ENCODE measurements at regions not wholly inside any gene's neighbourhood (a gene's known extent, or its start where the extent isn't known, plus 50 kb on each side); places are given as distances from the start of the nearest gene placed in this dataset.

DNA sequence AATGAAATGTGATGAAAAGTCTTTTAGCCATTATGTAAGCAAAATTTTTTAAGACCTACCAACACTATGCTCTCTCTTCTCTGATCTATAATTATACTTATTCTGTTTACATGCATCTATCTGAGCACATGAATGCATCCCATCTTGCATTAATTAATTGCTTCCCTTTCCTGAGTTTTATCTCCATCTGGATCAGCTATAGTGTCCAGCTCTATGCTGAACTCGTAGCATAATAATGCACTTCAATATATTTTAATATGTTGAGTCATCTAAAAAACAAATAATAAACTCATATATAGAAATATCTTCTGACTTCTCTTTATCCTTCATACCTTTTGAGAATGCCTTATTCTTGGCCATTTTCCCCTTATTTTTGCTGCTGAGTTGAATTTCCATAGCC is 1097.8 kb downstream of the TTLL7 start:
- H3K4me3 ChIP-seq (ENCODE audit: control insufficient read depth, low read depth, low read length), result no peak overlapping the region
- TF ChIP-seq, protein P1, sequence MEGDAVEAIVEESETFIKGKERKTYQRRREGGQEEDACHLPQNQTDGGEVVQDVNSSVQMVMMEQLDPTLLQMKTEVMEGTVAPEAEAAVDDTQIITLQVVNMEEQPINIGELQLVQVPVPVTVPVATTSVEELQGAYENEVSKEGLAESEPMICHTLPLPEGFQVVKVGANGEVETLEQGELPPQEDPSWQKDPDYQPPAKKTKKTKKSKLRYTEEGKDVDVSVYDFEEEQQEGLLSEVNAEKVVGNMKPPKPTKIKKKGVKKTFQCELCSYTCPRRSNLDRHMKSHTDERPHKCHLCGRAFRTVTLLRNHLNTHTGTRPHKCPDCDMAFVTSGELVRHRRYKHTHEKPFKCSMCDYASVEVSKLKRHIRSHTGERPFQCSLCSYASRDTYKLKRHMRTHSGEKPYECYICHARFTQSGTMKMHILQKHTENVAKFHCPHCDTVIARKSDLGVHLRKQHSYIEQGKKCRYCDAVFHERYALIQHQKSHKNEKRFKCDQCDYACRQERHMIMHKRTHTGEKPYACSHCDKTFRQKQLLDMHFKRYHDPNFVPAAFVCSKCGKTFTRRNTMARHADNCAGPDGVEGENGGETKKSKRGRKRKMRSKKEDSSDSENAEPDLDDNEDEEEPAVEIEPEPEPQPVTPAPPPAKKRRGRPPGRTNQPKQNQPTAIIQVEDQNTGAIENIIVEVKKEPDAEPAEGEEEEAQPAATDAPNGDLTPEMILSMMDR (conservative IDR thresholded peaks at IDR 0.05; ENCODE audit: control insufficient read depth, insufficient read depth, low read depth, low read length), result no peak
- no peak for DNase-seq (ENCODE audit: low read depth)

DNA sequence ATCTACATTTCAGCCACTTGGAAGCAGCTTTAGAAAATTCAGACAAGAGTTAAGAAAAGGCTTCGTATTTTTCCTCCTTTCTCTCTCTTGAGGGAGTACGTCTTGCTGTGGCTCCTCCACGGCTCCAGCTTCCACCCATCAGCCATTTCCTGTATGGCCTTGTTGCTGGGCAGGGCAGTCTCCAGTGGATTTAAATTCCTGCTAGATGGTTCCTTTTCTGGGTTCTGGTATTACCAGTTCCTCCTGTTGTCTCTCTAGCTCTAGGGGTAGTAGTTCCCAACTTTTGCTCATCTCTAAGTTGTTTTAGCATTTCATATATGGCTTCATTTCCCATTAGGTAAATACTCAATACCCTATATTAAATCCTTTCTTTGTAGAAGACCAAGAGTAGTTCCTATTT is 1098.3 kb downstream of the ADGRL2 start:
- H3K4me3 ChIP-seq (ENCODE audit: control insufficient read depth, low read depth, low read length), result no peak overlapping the region
- TF ChIP-seq, protein P1 (conservative IDR thresholded peaks at IDR 0.05; ENCODE audit: control insufficient read depth, insufficient read depth, low read depth, low read length), result no peak
- no peak for DNase-seq (ENCODE audit: low read depth)

DNA sequence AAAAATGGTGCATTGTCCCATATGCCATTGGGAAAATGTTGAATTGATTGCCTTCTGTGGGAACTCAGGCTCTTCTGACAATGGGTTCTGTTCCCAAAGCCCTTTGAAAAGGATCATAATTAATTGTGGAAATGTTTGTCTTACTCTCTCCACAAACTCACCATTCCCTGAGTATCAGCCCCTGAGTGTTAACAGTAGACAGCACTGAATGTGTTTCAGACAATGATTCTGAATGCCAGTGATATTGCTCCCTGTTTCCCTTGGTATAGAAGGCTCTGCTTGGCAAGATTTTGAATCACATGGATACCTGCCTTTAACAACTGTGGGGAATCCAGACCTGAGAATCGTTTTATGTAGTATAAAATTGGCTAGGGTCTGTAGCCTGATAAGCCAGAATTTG is 1096.8 kb downstream of the ADGRL2 start:
- no peak overlapping the region for H3K4me3 ChIP-seq (ENCODE audit: control insufficient read depth, low read depth, low read length)
- TF ChIP-seq, protein P1 (conservative IDR thresholded peaks at IDR 0.05; ENCODE audit: control insufficient read depth, insufficient read depth, low read depth, low read length), result no peak
- DNase-seq (ENCODE audit: low read depth), result no peak

DNA sequence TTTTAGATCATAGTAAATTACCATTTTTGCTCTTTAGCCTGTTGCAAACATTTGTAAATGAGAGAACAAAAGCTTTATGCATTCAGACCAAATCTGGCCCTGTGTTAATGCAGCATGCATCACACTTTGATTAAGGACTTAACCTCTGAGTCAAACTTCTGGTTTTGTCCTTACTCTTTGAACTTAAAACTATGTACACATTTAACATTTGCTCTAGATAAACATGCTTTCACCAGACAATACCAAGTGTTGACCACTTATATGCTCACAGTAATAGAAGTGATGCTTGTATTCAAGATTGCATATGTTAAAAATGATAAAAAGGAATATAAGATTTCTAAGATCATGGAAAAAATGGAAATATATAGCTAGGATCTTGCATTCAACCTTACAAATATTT is 1095.3 kb downstream of the ADGRL2 start:
- H3K4me3 ChIP-seq (ENCODE audit: control insufficient read depth, low read depth, low read length), result no peak overlapping the region
- TF ChIP-seq, protein P1 (conservative IDR thresholded peaks at IDR 0.05; ENCODE audit: control insufficient read depth, insufficient read depth, low read depth, low read length), result no peak
- DNase-seq (ENCODE audit: low read depth), result no peak

DNA sequence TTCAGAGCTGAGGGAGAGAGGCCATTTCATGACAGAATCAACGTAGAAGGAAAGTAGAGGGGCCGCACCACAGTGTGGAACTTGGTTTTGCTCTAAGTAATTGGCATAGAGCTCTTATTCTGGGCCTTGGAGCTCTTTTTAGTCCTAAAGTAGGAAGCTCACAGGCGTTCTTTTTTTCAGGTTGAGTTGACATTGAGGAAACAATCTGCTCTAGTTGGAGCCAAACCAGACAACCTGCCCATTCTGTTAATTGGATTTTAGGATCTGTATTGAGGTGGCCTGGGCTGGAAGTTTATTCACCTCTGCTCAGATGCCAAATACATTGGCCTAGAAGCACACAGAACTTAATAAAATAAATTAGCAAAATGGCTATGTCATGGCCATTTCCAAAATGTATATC is 1093.9 kb downstream of the ADGRL2 start:
- no peak overlapping the region for H3K4me3 ChIP-seq (ENCODE audit: control insufficient read depth, low read depth, low read length)
- TF ChIP-seq, protein P1 (conservative IDR thresholded peaks at IDR 0.05; ENCODE audit: control insufficient read depth, insufficient read depth, low read depth, low read length), result no peak
- no peak for DNase-seq (ENCODE audit: low read depth)

DNA sequence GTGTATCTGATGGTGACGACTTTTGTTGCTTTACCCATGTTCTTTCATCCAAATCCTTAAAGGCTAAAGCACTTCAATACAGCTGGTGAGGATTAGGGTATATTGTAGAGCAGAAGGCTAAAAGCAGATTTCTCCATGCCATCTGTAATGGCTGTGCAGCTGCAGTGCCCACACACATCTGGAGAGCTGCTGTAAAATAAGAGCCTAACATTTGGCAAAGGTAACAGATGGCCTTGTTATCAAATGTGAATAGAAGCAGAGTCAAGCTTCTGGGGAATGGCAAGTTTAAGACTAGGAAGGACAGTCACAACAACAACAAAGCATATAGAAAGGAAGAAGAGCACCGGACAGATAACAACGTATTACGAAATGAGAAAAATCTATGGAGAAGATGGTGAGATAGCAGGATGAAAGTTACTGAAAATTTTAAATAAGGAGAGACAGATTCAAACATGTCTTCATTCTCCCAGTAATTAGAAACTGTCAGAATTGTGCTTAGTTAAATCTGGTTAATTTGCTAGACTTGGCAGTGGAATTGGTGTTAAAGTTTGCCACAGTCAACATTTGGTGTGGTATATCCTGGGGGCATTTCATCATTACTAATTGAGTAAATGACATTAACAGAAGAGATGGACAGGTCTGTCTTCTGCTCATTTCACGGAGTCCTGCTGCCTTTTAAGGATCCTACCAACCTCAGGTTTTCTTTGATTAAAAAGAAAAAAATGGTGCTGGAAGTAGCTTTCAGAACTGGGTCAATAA is 1093.2 kb downstream of the ADGRL2 start:
- no peak overlapping the region for H3K4me3 ChIP-seq (ENCODE audit: control insufficient read depth, low read depth, low read length)
- TF ChIP-seq, protein P1 (conservative IDR thresholded peaks at IDR 0.05; ENCODE audit: control insufficient read depth, insufficient read depth, low read depth, low read length), result no peak
- DNase-seq (ENCODE audit: low read depth), result no peak
